ENCODE measurements at regions not wholly inside any gene's neighbourhood (a gene's known extent, or its start where the extent isn't known, plus 50 kb on each side); places are given as distances from the start of the nearest gene placed in this dataset.

GRCh38 chr2:14684516-14684915 is 52.0 kb downstream of the LRATD1 start:
- no peak for DNase-seq

- DNase-seq: no peak
Measured at GRCh38 chr2:14690926-14691325, 58.4 kb downstream of the LRATD1 start.

GRCh38 chr2:14693874-14694273 is 61.4 kb downstream of the LRATD1 start:
- no peak for DNase-seq

GRCh38 chr2:14700753-14701152 is 68.2 kb downstream of the LRATD1 start:
- DNase-seq: no peak

- DNase-seq: no peak
Measured at GRCh38 chr2:14702258-14702657, 69.7 kb downstream of the LRATD1 start.

- no peak for DNase-seq
Measured at GRCh38 chr2:14706201-14706600, 73.7 kb downstream of the LRATD1 start.

- no peak for DNase-seq
Measured at GRCh38 chr2:14712111-14712510, 79.6 kb downstream of the LRATD1 start.

- no peak for DNase-seq
Measured at GRCh38 chr2:14713248-14713647, 80.7 kb downstream of the LRATD1 start.

GRCh38 chr2:14715600-14715999 is 83.1 kb downstream of the LRATD1 start:
- no peak for DNase-seq

GRCh38 chr2:14716319-14716718 is 83.8 kb downstream of the LRATD1 start:
- DNase-seq: no peak

- no peak for DNase-seq
Measured at GRCh38 chr2:14717131-14717530, 84.6 kb downstream of the LRATD1 start.

GRCh38 chr2:14720319-14720718 is 87.8 kb downstream of the LRATD1 start:
- no peak for DNase-seq

- DNase-seq: no peak
Measured at GRCh38 chr2:14720739-14721138, 88.2 kb downstream of the LRATD1 start.

- no peak for DNase-seq
Measured at GRCh38 chr2:14722904-14723570, 90.5 kb downstream of the LRATD1 start.

GRCh38 chr2:14723684-14724083 is 91.2 kb downstream of the LRATD1 start:
- DNase-seq: no peak

- DNase-seq: no peak
Measured at GRCh38 chr2:14735696-14736095, 103.2 kb downstream of the LRATD1 start.

GRCh38 chr2:14737201-14737600 is 104.7 kb downstream of the LRATD1 start:
- no peak for DNase-seq

- no peak for DNase-seq
Measured at GRCh38 chr2:14743861-14744260, 111.3 kb downstream of the LRATD1 start.

- no peak for DNase-seq
Measured at GRCh38 chr2:14745288-14746076, 113.0 kb downstream of the LRATD1 start.

GRCh38 chr2:14746133-14746532 is 113.6 kb downstream of the LRATD1 start:
- no peak for DNase-seq

- no peak for DNase-seq
Measured at GRCh38 chr2:14747447-14747846, 114.9 kb downstream of the LRATD1 start.

GRCh38 chr2:14749884-14750283 is 117.4 kb downstream of the LRATD1 start:
- no peak for DNase-seq

- no peak for DNase-seq
Measured at GRCh38 chr2:14750433-14750832, 117.9 kb downstream of the LRATD1 start.

- DNase-seq: no peak
Measured at GRCh38 chr2:14751581-14751980, 119.1 kb downstream of the LRATD1 start.

GRCh38 chr2:14752295-14752694 is 119.8 kb downstream of the LRATD1 start:
- DNase-seq: no peak

Data from stimulated activated CD4-positive, alpha-beta T cell treated with anti-CD3 and anti-CD28 coated beads, Interleukin-2, amount 100 ng/mL, for 48 hours (primary cell).